ENCODE measurements at regions not wholly inside any gene's neighbourhood (a gene's known extent, or its start where the extent isn't known, plus 50 kb on each side); places are given as distances from the start of the nearest gene placed in this dataset.

GRCh38 chr2:102895376-102895775 lies 133.5 kb downstream of the TMEM182 start:
- TF ChIP-seq CTCF (IDR thresholded peaks at IDR 0.05): no peak
- TF ChIP-seq POLR2A (IDR thresholded peaks at IDR 0.05): no peak

All from sigmoid colon (tissue), 3 donors.